ENCODE measurements at regions not wholly inside any gene's neighbourhood (a gene's known extent, or its start where the extent isn't known, plus 50 kb on each side); places are given as distances from the start of the nearest gene placed in this dataset.
"Not testable (repeated sequence)": the region's sequence is repeated elsewhere in the genome, so short reads cannot be mapped to it uniquely, and the experiment has no call there.

DNA sequence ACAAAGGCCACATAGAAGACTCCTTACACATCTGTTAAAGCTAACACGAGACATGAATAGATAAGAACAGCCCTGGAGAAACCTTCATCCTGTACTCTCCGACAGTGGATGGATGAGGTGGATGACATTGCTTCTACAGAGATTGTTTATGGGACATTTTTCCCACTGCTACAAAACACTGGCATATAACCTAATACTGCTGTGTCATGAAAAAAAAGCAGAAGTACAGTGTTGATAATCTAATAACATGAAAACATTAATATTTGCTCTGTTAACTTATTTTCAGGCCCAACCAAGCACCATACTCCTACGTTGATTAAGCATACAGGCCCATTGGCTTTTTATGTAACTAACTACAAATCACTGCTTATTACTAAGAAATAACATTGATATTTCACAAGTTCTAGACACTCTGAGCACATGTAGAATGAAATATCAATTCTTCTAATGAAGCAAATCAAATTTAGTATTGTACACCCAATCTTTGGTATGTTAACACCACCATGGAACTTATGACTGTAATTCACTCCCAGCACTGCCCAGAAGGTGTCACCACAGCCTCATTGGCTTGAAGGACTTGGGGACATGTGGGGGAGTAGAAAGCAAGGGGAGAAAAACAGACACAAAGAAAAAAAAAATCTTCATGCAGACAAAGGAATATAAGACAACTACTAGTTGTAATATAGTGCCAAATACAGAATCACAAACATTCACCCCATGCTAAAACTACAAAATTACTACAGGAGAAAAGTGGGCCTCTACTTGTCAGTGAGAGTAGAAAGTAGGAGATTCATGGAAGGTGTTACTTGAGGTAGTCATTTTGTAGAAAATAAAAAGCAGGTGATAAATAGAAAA lies 330.0 kb upstream of the PMFBP1 start:
- peak in 1 of 2 experiments; percentile 40 for DNase-seq

DNA sequence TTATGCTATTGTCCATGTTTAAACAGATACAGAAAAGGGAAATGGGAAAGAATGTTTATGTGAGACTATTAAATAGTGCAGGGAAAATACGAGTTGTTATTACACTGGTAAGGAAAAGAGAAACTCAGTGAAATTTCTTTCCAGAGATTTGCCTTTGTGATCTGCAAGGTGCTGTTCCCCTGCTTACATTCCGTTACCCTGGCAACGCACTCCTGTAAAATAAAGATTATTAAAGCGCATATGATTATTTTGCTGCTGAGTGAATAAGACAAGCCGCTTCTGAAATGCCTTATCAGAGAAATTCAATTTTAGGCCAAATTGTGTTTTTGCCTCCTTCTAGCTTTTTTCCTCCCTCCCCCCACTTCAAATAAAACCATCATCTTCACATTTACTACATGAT lies 328.6 kb upstream of the PMFBP1 start:
- DNase-seq = no peak

DNA sequence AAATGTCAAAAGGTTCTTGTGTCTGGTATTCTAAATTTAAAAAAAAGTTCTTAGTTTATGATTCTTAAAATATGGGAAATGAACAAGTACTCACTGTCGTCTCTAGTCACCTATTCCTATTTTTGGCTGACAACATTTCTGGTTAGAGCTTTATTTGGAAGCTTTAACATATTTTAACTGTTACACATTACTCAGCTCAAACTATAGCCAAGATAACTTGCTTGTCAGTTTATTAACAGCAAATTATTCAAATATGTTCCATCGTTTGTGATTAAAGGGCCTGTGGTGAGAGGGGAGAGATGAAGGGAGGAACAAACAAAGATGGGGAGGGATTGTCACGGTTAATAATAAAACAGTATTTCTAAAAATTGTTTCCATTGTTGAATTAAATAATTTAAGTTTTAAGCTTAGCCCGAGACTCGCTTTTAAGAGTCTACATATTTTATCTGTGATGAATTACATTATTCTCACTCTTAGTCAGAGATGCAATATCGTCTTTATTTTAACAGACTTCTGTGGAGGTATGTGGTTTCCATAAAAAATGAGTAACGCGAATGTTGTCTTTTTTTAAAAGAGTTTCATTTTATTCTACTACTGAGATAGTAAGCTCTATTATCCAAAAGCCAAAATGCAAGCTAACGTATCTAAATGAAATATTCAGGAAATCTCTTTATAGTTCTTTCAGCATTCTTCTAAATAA lies 321.9 kb upstream of the PMFBP1 start:
- no peak for DNase-seq

DNA sequence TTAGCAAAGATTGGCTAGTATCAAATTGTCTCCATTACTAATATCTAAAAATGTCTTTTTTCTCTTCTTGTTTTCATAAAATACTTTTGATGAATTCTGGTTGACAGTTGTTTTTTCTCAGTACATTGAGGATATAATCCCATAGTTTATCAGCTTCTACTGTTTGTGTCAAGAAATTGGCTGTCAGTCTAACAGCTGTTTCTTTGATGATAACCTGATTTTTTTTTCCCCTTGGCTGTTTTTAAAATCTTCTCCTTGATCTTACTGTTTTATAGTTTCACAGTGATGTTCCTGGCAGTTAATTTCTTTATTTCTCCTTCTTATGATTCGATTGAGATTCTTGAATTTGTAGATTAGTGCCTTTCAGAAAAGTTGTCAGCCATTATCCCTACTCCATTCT lies 315.3 kb upstream of the PMFBP1 start:
- DNase-seq = no peak

DNA sequence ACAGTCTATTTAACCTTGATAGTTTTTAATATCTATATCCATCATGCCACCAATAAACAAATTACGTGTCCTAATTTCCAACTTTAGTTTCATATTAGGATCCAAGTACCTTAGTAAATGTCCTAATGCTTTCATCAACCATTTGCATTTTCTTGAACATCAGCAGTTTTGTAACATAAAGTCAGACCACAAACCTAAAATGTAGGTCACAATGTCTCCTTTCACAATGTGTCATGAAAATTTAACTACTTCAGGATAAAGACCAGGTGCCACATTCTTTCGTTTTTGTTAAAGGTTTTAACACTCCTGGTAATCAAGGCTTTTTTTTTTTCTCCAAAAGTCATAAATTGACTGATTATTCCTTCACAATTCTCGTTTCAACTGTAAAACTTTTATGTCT lies 310.7 kb upstream of the PMFBP1 start:
- DNase-seq = no peak

DNA sequence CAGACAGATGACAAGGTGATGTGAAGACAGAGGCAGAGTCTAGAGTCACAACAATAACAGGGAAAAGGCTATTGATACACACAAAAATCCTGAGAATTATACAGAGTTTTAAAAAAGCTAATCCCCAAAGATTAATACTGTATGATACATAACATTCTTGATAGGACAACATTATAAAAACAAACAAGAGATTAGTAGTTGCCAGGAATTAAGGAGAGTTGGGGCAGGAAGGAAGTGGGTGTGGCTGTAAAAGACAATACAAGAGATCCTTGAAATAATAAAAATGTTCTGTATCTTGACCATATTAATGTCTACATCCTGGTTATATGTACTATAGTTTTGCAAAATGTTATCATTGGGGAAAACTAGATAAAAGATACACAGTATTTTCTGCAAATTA lies 309.5 kb upstream of the PMFBP1 start:
- no peak for DNase-seq

DNA sequence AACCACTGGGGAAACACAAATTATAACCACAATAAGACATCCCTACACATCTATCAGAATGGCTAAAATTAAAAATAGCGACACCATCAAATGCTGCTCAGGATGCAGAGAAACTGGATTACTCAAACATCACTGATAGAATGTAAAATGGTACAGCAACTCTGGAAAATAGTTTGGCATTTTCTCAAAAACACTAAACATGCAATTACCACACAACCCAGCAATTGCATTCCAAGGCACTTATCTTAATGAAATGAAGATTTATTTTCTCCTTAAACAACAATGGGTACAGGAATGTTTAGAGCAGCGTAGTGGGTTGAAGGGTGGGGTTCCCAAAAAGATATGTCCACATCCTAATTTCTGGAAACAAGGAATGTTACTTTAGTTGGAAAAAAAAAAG lies 309.0 kb upstream of the PMFBP1 start:
- no peak for DNase-seq

DNA sequence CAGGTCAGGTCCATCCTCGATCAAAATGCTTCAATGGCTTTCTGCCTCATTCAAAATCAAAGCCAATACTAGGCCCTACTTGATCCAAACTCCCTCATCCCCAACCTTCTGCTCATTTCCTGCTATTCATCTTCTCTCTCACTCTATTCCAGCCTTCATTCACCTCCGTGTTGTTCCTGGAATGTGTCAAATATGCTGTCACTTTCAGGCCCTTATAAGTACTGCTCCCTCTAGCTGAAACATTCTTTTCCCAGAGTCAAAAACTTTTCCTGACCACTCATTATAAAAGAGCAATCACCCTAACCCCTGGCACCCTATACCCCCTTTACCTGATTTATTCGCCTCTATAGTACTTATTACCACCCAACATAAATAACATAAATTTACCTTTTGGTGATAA lies 303.7 kb upstream of the PMFBP1 start:
- no peak for DNase-seq

DNA sequence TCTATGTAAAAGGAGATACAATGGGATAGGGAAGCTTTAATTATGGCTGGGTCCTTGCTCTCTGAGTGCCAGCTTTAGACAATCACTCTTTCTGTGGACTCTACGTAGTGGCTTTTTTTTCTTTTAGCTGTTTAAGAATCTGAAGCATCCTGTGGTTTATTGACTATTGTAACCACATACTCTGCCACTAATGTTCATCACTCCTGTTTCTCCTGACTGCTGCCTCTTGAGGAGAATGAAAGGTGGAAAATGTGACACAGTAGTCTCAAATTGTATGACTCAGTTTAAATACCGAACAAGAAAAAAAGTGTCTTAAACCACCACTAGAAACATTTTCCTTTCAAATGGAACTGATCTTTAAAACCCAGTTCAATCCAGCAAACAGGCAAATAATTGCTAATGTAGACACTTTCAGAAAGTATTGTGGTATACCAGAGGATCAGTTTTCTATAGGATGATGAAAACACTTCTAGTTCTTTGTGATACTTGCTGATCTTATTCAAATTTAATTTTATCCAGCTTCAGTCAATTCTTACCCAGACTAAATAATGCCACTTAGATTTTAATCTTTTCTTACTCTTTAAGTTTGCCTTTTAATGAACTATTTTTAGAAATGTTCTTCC lies 302.7 kb upstream of the PMFBP1 start:
- peak in 1 of 2 experiments; percentile 27 for DNase-seq

DNA sequence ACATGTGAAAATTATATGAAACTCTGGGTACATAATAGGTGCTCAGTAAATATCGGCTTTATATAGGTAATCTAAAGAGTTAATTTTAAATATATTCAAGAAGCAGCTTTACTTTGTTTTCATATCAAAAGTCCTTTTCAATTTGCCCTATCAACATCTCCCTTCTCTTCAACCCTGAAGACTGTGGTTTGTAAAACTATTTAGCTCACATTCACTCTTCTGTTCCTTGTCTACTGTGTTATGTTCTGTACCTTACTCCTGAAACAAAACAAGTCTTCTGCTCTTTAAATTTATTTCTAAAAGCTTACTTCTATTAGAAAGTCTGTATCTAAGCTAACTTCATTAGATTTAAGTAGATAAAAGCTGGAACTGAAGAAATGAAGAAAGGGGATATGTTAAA lies 301.7 kb upstream of the PMFBP1 start:
- no peak for DNase-seq

DNA sequence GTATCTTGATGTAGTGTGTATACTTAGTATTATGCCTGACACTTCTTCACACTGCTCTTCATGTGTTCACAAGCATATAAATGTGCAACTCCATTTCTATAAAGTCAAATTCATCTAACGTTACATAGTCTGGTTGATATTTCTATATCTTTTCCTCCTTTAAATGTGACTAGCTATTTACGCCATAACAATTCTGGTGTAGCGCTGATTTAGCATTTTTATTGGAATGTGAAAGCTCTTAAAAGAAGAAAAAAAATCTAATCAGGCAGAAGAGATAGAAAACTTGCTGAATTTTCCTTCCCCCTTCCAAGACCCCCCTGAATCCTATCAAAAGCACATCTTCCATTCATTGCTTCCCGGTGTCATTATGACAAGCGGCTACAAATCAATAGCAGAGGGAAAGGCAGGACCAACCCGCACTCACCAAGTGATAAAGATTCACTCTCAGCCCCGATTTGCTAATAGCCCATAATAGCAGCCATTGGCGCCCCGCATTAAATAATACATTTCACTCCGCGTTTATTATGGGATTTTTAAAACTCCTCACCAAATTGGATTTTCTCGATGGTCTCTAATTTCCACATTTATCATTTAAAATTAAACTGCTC lies 299.5 kb upstream of the PMFBP1 start:
- no peak for DNase-seq

DNA sequence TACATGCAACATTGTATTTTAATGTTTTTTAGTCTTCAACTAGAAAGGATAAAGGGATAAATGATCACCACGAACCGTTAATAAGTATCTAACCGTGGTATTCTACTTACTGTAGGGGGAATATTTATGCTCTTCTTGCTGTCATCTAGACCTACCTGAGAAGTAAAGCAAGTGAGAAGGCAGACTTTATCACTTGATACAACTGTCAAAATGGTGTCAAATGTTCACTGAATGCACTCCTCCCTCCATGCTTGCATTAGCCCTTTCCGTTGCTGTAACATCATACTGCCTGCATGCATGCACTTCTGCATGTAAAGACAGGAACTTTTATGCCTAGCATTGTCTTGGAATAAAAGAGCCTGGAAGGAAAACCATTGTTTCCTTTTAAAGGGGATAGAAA lies 298.6 kb upstream of the PMFBP1 start:
- DNase-seq = no peak

DNA sequence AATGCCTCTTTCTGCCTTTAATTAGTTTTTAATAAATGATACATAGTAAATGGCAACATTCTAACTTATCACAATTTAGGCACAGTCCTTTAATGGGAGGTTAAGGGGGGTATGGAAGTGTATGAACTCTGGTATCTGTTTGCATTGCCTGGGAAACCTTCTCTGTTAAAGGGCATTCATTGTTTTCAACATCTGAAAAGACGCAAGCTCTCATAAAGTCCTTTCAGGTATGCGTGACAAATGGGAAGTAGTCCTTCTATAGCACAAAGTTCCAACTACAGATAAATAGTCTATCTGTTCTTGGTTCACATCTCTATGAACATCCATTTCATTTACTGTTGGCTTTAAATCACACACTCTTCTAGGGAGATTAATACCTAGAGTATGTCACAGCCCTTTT lies 298.0 kb upstream of the PMFBP1 start:
- no peak for DNase-seq

DNA sequence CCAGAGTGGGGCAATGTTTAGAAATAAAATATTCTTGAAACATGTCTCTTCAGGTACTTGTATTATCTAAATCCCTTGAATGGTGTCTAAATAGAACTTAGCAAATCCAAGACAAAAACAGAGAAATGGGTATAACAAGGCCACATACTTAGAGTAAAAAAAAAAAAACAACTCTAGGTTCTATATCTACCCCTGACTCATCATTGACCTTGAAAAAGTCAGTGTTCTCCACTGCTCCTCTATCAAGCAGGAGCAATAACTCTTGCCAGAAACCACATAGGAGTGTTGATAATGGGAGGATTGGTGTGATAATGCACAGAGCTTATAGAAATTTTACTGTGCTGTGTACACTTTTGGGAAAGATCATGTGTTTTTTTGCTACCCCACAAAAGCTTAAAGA lies 296.6 kb upstream of the PMFBP1 start:
- DNase-seq = no peak

DNA sequence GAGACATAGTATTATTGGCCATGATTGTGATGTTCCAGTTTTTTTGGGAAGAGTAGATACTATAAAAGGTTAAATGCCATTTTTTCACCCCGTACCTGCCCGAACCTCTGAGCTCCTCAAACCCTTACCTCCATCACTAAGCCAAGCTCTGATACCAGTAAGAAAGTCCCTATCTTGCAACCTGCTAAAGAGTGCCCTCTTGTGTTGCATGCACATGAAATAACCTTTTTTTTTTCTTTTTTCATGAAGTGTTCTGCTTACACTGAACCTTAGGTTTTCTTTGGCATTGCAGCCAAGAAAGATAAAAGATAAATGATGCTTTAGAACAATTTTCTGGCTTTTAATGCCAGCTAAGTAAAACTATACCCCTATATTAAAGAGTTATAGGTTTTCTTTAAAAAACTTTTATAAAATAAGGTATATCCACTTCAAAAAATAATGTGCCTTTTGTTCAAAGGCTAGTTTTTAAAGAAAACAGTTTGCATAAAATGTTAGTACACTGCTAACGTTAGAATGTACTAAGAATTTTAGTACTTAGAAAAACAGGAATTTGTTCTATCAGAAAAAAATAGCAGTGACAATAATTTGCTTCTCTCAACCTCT lies 295.3 kb upstream of the PMFBP1 start:
- peak in 1 of 2 experiments; percentile 51 for DNase-seq

DNA sequence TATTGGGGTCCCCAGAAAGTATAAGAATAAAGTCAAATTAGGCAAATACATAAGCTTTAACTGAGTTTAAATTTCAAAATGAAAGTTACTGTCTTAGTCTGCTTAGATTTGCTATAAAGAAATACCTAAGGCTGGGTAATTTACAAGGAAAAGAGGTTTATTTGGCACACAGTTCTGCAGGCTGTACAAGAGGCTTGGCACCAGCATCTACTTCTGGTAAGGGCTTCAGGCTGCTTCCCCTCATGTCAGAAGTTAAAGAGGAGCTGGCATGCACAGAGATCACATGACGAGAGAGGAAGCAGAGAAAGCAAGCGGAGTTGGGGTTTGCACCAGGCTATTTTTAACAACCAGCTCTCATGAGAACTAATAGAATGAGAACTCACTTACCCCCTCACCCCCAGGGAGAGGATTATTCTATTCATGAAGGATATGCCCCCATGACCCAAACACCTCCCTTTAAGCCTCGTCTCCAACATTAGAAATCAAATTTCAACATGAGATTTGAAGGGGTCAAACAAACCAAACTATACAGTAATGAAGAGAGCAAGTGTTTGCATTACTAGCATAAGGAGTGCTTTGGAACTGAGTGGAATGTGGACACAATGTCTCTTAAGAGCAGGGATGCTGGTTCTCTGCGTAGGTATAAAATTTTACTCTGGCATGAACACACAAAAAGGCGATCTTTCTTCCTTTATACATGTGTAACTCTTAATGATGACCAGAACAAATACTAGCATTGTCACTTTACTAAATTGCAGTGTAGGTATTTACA lies 292.8 kb upstream of the PMFBP1 start:
- no peak for DNase-seq

DNA sequence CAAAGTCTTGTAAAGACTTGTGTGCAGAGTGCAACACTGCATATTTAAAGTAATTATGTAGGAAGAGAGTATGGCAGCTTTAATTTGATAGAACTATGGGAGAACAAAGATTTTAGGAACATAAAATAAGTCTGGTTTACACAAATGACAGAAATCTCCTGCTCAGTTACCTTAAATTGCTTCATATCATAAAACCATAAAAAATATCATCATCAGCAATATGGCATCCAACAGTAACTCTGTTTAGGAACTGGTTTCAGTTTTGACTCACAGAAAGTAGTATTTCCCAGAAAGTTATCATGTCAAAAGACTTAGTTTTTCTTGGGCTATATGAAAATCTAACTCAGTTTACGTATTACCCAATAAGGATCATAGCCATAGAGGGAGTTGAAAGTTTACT lies 292.1 kb upstream of the PMFBP1 start:
- DNase-seq = no peak

DNA sequence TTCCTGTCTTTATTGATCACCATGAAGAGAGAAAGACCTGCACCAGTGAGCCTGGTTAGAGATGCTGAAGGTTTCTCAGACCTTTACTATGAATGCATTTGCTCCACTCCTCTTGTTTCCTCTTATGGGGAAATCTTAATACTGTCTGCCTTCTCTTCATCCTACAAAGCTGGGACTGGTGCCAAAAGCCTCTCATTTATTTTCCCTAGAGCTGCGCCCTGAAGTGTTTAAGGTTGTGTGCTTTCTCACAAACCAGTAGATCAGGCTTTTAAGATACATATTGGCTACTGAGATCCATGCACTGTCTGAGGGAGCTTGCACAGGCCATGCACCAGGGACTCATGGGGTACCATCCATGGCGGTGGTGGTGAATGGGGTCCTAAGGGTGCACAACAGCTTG lies 286.1 kb upstream of the PMFBP1 start:
- no peak for DNase-seq

DNA sequence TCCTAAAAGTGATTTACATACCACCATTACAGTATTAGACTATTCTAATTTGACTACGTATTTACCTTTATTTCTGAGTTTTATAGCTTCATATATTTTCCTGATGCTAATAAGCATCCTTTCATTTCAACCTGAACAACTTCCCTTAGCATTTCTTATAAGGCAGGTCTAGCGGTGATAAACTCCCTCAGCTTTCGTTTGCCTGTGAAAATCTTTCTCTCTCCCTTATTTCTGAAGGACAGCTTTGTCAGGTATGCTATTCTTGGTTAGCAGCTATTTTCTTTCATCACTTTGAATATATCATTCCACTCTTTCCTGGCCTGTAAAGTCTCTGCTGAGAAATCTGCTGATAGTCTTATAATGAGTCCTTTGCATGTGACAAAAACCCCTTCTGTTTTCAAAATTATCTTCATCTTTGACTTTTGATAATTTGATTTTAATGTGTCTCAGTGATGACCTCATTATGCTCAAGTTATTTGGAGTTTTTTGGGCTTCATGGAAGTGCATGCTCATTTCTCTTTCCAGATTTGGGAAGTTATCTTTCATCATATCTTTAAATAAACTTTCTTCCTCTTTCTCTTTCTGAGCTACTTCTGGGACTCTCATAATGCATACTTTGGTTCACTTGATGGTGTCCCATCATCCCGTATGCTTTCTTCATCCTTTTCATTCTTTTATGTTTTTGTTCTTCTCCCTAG lies 285.4 kb upstream of the PMFBP1 start:
- DNase-seq = no peak

DNA sequence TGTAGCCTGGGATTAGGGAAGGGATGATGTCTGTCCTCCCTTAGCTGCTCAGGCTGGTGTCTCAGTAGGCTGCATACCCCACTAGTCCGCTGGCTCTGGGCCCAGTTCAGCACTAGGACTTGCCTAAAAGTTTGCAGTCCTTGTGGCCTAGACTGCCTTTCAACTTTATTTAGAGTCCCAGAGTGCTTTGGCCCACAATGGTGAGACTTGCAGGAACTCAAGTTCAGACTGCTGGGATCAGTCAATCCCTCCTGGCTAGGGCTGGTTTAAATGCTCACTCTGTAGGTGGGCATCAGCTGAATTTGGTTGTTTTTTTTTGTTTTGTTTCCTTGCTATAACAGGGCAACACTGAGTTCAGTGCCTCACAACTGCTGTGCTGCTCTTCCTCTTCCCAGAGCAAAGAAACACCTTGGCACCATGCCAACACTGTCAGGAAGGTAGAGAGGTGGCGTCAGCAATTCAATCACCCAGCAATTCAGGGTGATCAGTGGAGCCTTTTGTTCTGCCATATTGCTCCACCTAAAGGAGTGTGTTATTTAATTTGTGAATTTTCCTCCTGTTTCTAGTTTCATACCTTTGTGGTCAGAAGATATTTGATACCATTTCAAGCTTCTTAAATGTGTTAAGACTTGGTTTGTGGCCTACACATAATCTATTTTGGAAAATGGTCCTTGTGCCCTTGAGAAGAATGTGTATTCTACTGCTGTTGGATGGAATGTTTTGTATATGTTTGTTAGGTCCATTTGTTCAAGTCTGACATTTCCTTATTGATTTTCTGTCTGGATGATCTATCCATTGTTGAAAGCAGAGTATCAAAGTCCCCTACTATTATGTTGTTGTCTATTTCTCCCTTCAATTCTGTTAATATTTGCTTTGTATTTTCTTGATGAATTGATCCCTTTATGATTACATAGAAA lies 284.0 kb upstream of the PMFBP1 start:
- no peak for DNase-seq

DNA sequence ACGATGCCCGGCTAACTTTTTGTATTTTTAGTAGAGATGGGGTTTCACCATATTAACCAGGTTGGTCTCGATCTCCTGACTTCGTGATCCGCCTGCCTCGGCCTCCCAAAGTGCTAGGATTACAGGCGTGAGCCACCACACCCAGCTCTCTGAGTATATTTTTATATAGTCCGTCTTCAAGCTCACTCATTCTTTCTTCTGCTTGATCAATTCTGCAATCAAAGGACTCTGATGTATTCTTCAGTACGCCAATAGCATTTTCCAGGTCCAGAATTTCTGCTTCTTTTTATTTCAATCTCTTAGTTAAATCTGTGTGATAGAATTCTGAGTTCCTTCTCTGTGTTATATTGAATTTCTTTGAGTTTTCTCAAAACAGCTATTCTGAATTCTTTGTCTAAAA lies 281.9 kb upstream of the PMFBP1 start:
- not testable (repeated sequence) for DNase-seq

Measured in SW 1271 (cell line).